ENCODE measurements at regions not wholly inside any gene's neighbourhood (a gene's known extent, or its start where the extent isn't known, plus 50 kb on each side); places are given as distances from the start of the nearest gene placed in this dataset.

DNA sequence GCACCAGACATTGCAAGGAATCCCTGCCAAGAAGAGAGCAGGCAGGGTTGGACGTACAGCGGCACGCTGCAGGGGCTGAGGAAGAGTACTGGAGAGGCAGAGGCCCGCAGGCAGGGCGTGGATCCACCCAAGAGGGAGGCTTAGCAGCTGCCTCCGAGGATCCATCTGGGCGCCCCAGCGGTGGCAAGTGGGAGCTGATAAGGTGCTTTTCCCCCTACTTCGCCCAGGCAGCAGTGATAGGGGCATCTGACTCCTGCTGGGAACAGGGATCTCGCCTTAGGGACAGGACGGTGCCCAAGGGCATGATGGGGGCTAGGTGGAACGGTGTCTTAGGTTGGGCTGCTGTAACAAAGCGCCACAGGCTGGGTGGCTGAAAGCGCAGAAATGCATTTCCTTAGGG, 67.4 kb upstream of the HS6ST1 start:
- no peak for DNase-seq
- H3K36me3 ChIP-seq (replicated peaks), result no peaks in the 10 kb centered on the region
- no peak overlapping the region for H3K4me3 ChIP-seq (ENCODE audit: low read depth, low read length)
- TF ChIP-seq CTCF (IDR thresholded peaks at IDR 0.05; ENCODE audit: low read depth, low read length, missing control alignments), result no peak
- H3K27ac ChIP-seq, result no peak overlapping the region
- no peaks in the 10 kb centered on the region for H3K27me3 ChIP-seq (replicated peaks)
- in situ Hi-C loops (cut with HindIII; ENCODE audit: low pct_ligation_motif_present, low sequenced_read_pairs), result no loop called here

DNA sequence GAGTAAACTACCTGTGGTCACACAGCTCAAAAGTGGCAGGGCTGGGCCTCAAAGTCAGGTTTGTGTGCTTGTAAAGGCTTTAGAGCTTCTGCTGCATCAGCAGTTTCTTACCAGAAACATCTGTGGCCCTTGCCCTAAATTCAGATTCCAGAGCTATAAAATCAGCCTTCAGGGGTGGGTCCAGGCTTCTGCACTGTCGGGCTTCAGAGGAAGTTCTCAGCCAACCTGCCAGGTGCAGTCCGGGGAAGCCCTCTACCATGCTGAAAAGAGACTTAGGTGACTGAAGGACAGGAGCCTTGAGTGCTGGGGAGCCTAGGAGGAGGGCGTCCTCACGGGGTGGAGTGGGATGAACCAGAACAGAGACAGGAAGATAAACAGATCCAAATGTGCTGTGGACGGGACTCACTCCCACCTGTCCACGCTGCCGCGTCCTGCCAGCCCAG, 69.9 kb upstream of the HS6ST1 start:
- H3K27ac ChIP-seq, result no peak overlapping the region
- no peak overlapping the region for H3K4me3 ChIP-seq (ENCODE audit: low read depth, low read length)
- no peaks in the 10 kb centered on the region for H3K36me3 ChIP-seq (replicated peaks)
- H3K27me3 ChIP-seq (replicated peaks), result no peaks in the 10 kb centered on the region
- no peak for DNase-seq
- no peak for TF ChIP-seq CTCF (IDR thresholded peaks at IDR 0.05; ENCODE audit: low read depth, low read length, missing control alignments)
- in situ Hi-C loops (cut with HindIII; ENCODE audit: low pct_ligation_motif_present, low sequenced_read_pairs), result no loop called here

DNA sequence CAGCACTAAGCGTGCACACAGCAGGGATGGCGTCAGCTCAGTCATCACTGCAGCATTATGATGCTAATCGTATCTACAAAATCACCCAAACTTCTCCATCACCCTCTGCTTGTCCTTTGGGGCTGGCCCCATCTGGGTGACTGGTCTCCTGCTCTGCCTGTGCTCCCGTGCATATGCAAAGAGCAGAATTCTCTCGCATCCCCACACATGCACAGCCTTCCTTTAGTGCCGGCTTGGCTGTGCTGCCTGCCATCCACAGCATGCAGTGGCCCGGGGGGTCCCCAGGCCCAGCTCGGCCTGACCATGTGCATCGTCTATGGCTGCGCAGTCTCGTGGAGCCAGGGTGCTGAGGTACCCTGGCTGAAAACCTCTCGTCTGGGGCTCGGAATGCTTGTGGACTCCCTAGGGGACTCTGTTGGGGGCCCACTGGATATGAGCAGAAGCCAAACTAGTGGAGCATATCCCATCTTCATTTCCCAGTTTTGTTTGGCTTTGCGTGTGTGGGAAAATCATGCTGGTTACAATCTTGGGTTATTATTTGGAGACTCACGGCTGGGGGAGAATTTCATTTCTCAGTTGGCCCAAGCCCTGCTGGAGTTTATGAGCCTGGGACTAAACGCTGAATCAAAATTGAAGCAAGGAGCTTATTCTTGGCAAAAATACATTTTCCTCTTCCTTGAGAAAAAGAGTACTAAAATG, 70.9 kb upstream of the HS6ST1 start:
- in situ Hi-C loops (cut with HindIII; ENCODE audit: low pct_ligation_motif_present, low sequenced_read_pairs), result no loop called here
- DNase-seq, result no peak
- H3K27ac ChIP-seq, result no peak overlapping the region
- H3K4me3 ChIP-seq (ENCODE audit: low read depth, low read length), result no peak overlapping the region
- H3K27me3 ChIP-seq (replicated peaks), result no peaks in the 10 kb centered on the region
- TF ChIP-seq CTCF (IDR thresholded peaks at IDR 0.05; ENCODE audit: low read depth, low read length, missing control alignments), result no peak
- H3K36me3 ChIP-seq (replicated peaks), result no peaks in the 10 kb centered on the region

DNA sequence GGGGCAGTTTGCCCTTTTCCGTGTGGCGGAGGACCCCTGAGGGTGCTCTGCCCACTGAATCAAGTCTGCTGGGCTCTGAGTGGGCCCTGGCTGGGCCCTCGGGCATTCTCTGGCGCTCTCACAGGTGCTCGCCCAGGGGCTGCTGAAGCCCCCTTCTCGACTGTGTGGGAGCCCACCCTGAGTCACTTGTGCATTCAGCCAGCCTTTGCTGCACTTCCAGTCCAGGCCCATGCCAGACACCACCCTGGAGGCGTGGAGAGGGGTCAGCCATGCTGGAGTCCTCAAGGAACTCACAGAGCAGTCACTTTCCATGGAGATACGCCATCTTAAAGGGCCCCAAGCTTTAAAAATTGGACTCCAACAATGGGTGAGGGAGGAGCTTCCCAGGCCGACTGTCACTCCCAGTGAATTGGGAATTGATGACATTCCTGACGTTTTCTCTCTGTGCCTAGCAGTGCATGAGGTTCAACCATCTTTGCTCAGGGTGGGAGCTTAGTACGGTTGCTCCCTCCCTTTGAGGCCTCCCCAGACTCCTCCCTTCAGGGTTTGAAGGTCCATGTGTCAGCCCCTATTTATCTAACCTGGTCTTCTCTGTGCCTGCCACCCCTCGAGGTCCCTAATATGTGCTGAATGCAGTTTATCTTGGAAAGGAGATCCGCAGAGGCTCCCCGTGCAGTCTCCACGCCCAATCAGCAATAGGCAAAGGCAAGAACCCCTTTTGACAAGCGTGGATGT, 71.8 kb upstream of the HS6ST1 start:
- Histone ChIP-seq H3K36me3 (replicated peaks) (no peaks in the 10 kb centered on the region), H3K4me3 (ENCODE audit: low read depth, low read length) (no peak overlapping the region), H3K27ac (no peak overlapping the region), H3K27me3 (replicated peaks) (no peaks in the 10 kb centered on the region)
- DNase-seq, result no peak
- TF ChIP-seq CTCF (IDR thresholded peaks at IDR 0.05; ENCODE audit: low read depth, low read length, missing control alignments), result no peak
- in situ Hi-C loops (cut with HindIII; ENCODE audit: low pct_ligation_motif_present, low sequenced_read_pairs), result no loop called here

- H3K27ac ChIP-seq, result no peak overlapping the region
- H3K27me3 ChIP-seq (replicated peaks), result no peaks in the 10 kb centered on the region
- no peaks in the 10 kb centered on the region for H3K36me3 ChIP-seq (replicated peaks)
- in situ Hi-C loops (cut with HindIII; ENCODE audit: low pct_ligation_motif_present, low sequenced_read_pairs), result no loop called here
- no peak for DNase-seq
- no peak overlapping the region for H3K4me3 ChIP-seq (ENCODE audit: low read depth, low read length)
- TF ChIP-seq CTCF (IDR thresholded peaks at IDR 0.05; ENCODE audit: low read depth, low read length, missing control alignments), result no peak
Observed at GRCh38 chr2:128390991-128391630, 72.4 kb upstream of the HS6ST1 start.

Data from brain microvascular endothelial cell (primary cell).